Skeletal muscle satellite cell (primary cell): ENCODE measurements at regions not wholly inside any gene's neighbourhood (a gene's known extent, or its start where the extent isn't known, plus 50 kb on each side); places are given as distances from the start of the nearest gene placed in this dataset.
"Not testable (repeated sequence)": the region's sequence is repeated elsewhere in the genome, so short reads cannot be mapped to it uniquely, and the experiment has no call there.

Experiments
- H3K27me3 ChIP-seq: 2 replicates; pipeline ENCODE4 v1.7.0; 2013; ENCODE audit warnings: low read length; ENCODE audit not compliant: control insufficient read depth, insufficient read depth
- H3K36me3 ChIP-seq: 2 replicates; pipeline ENCODE4 v1.7.0; 2013; ENCODE audit warnings: mild to moderate bottlenecking, control low read depth, low read length; ENCODE audit not compliant: insufficient read depth
- H3K4me1 ChIP-seq: 2 replicates; pipeline ENCODE4 v1.7.0; 2013; ENCODE audit warnings: low read length; ENCODE audit not compliant: control insufficient read depth, insufficient read depth
- H3K4me2 ChIP-seq: 2 replicates; pipeline ENCODE4 v1.7.0; 2013; ENCODE audit warnings: mild to moderate bottlenecking, low read length
- H3K4me3 ChIP-seq: 2 replicates; pipeline ENCODE4 v1.7.0; 2013; ENCODE audit warnings: low read length
- H3K9ac ChIP-seq: 2 replicates; pipeline ENCODE4 v1.7.0; 2013; ENCODE audit warnings: mild to moderate bottlenecking, low read depth, low read length, moderate library complexity
- H3K9me3 ChIP-seq: replicated peaks from 2 replicates; pipeline ENCODE4 v1.7.0; 2013; ENCODE audit warnings: mild to moderate bottlenecking, control low read depth, low read length

DNA sequence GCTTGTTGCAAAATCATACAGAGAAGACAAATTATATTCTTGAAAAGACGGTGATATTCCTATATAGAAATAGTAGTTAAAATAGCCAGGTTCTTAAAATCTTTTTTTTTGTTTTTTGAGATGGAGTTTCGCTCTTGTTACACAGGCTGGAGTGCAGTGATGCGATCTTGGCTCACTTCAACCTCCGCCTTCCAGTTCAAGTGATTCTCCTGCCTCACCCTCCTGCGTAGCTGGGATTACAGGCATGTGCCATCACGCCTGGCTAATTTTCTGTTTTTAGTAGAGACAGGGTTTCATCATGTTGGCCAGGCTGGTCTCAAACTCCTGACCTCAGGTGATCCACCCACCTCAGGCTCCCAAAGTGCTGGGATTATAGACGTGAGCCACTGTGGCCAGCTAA, 257.9 kb upstream of the CELF2 start:
- H3K36me3 ChIP-seq, H3K4me3 ChIP-seq, H3K9ac ChIP-seq, H3K9me3 ChIP-seq, H3K4me2 ChIP-seq, H3K27me3 ChIP-seq, H3K4me1 ChIP-seq: not testable (repeated sequence)

DNA sequence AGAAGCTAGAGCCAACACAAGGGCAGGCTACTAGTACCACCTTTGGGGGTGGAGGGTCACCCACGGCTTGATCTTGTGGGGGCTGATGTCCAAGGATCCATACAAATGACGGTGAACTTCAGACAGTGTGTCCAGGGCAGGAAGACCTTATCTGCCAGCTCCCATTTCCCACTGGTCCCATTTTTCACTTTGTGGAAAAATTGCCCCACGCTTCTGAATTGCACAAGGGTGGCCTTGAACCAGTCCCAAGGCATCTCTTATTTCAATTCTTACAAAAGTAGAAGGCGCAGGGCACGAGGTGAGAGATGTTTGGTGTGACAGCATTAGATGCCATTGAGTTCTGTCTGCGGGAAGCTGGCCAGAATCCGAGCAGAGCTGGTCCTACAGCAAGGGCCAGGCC, 252.7 kb upstream of the CELF2 start:
- Histone ChIP-seq H3K4me2 (no peak overlapping the region), H3K4me3 (no peak overlapping the region), H3K4me1 (no peaks in the 10 kb centered on the region), H3K9ac (no peak overlapping the region), H3K36me3 (no peaks in the 10 kb centered on the region), H3K27me3 (no peaks in the 10 kb centered on the region), H3K9me3 (no peaks in the 10 kb centered on the region)

DNA sequence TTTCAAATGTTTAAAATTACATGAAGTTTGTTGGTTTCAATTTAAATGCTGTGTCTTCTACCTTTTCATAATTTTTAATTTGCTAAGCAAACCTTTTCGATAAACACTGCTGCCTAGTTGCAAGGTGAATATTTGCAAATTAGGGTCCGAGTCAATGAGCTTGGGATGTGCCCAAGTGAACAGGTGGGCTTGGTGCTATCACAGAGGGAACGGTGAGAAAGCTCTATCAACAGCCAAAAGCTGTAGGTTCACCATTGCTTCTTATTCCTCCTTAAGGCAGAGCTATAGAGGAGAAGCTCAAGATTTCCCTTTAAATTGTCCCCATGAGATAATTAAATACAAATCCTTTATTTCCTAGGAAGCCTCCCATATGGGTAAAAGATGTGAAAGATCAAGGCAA, 245.3 kb upstream of the CELF2 start:
- Histone ChIP-seq H3K9me3 (no peaks in the 10 kb centered on the region), H3K9ac (no peak overlapping the region), H3K4me2 (no peak overlapping the region), H3K27me3 (no peaks in the 10 kb centered on the region), H3K4me1 (no peaks in the 10 kb centered on the region), H3K36me3 (no peaks in the 10 kb centered on the region), H3K4me3 (no peak overlapping the region)

DNA sequence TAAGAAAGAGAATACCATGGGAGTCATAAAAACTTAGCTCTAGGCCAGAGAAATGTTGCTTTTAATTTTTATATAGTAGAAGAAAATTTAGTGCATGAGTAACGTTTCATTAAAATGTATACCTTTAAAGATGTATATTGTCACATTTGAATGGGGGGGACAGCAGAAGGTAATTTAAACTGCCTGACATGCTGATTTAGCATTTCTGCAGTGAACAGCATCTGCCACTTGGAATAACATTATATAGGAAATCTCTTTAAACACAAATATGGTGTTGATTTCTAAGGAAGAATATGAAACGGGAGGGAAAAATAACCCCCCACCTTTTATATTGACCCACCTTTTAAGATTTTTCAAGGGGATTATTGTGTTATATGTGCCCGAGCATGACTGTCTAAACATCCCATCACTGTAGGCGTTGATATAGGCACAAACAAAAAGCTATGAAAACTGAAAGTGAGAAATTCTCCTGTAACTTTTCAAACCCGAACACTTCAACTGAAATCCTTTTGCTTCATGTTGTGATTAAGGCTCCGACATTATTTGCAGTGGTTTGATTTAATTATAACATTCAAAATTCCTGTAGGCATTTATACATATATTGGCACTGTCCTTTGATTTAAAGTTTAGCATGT, 244.7 kb upstream of the CELF2 start:
- Histone ChIP-seq H3K36me3 (no peaks in the 10 kb centered on the region), H3K27me3 (no peaks in the 10 kb centered on the region), H3K9me3 (no peaks in the 10 kb centered on the region), H3K4me2 (no peak overlapping the region), H3K4me3 (no peak overlapping the region), H3K4me1 (no peaks in the 10 kb centered on the region), H3K9ac (no peak overlapping the region)

DNA sequence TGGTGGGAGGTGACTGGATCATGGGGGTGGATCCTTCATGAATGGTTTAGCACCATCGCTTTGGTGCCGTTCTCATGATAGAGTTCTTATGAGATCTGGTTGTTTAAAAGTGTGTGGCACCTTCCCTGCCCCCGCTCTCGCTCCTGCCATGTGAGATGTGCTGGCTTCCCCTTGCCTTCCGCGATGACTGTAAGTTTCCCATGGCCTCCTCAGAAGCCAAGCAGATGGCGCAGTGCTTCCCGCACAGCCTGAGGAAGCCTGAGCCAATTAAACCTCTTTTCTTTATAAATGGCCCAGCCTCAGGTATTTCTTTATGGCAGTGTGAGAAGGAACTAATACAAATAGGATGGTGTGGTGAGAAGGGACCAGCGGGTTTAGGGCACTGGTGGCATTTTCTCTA, 243.3 kb upstream of the CELF2 start:
- no peak overlapping the region for H3K4me3 ChIP-seq
- no peaks in the 10 kb centered on the region for H3K4me1 ChIP-seq
- H3K9ac ChIP-seq: no peak overlapping the region
- H3K9me3 ChIP-seq: no peaks in the 10 kb centered on the region
- H3K36me3 ChIP-seq: no peaks in the 10 kb centered on the region
- no peaks in the 10 kb centered on the region for H3K27me3 ChIP-seq
- no peak overlapping the region for H3K4me2 ChIP-seq

DNA sequence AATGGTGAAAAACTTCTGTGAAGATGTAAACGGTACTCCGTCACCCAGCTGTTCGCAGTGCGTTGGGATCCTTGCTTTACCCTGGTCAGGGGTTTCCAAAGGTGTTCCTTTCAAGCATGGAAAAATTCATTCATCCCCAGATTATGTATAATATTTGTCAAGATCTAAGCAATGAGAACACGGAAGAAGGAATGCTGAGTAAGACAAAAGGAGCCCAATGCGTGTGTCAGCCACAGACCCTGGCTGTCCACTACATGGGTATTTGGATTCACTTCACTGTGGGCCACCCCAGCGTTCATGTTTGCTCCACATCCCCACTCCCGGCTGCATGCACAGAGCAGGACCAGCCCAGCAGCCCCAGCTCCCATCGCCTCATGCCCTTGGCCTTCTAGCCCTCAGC, 241.3 kb upstream of the CELF2 start:
- H3K4me3 ChIP-seq: no peak overlapping the region

DNA sequence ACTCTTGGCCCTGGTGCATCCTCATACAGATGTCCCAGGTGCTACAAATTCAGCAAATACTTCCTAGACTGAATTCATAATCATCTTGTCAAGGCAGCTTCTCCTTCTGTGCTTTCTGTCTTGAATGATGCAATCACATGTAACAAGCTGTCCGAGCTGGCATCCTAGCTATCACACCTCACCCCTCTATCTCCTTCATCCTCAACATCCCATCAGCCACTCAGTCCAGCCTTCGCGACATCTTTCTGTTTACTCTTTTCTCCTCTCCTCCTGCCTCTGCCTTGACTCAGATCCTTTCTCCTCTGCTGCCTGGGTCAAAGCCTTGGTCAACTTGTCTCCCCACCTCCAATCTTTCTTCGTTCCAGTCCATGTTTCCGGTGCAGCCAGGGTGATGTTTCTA, 240.4 kb upstream of the CELF2 start:
- no peak overlapping the region for H3K4me2 ChIP-seq
- no peaks in the 10 kb centered on the region for H3K9me3 ChIP-seq
- no peaks in the 10 kb centered on the region for H3K27me3 ChIP-seq

More for the DNA sequence above, 241.3 kb upstream of the CELF2 start:
- H3K36me3 ChIP-seq: no peaks in the 10 kb centered on the region
- H3K9me3 ChIP-seq: no peaks in the 10 kb centered on the region
- H3K4me1 ChIP-seq: peaks cover 8% of the 10 kb centered on the region
- H3K9ac ChIP-seq: no peak overlapping the region
- no peak overlapping the region for H3K4me2 ChIP-seq
- H3K27me3 ChIP-seq: no peaks in the 10 kb centered on the region

DNA sequence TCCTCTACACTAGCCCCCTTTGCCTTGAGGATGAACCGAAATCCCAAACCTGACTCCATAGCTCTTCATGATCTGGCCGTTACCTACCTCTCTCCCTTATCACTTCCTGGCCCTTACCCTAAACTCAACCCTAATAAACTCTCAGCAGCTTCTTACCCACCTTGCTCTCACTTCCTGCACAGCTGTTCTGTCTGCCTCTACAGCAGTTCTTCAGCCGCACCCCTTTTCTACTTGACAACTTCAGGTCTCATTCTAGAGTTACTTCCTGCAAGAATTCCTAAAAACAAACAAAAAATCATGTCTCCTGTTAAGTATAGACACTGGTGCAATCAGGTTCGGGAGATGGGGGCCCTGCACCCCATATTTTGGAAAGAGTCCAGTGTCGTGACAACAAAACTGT, 239.9 kb upstream of the CELF2 start:
- Histone ChIP-seq H3K9me3 (peaks cover 2% of the 10 kb centered on the region), H3K4me3 (no peak overlapping the region), H3K9ac (no peak overlapping the region), H3K36me3 (no peaks in the 10 kb centered on the region), H3K4me2 (no peak overlapping the region), H3K4me1 (peaks cover 11% of the 10 kb centered on the region), H3K27me3 (no peaks in the 10 kb centered on the region)

More for the DNA sequence above, 240.4 kb upstream of the CELF2 start:
- no peak overlapping the region for H3K4me3 ChIP-seq
- H3K4me1 ChIP-seq: peaks cover 11% of the 10 kb centered on the region
- H3K9ac ChIP-seq: no peak overlapping the region
- no peaks in the 10 kb centered on the region for H3K36me3 ChIP-seq

DNA sequence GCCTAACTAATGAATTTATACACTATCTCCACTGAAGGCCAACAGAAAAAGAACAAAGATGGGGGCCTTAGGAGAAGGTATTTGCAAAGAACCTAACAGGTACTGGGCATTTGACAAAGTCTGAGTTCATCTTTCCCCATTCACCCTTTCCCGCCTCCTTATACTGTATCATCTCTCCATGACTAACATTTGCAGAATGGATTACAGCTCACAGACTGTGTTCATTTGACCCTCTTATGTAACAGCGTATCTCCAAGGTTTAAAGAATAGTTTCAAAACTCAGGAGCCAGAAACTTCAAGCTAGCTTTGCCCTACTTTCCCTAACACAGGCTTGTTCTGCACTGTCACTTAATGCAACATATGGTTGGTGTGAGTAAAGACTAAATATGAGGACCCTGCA, 238.7 kb upstream of the CELF2 start:
- H3K4me2 ChIP-seq: no peak overlapping the region
- peaks cover 11% of the 10 kb centered on the region for H3K4me1 ChIP-seq
- no peak overlapping the region for H3K9ac ChIP-seq
- no peaks in the 10 kb centered on the region for H3K36me3 ChIP-seq
- no peak overlapping the region for H3K4me3 ChIP-seq
- H3K9me3 ChIP-seq: peaks cover 2% of the 10 kb centered on the region
- H3K27me3 ChIP-seq: no peaks in the 10 kb centered on the region

DNA sequence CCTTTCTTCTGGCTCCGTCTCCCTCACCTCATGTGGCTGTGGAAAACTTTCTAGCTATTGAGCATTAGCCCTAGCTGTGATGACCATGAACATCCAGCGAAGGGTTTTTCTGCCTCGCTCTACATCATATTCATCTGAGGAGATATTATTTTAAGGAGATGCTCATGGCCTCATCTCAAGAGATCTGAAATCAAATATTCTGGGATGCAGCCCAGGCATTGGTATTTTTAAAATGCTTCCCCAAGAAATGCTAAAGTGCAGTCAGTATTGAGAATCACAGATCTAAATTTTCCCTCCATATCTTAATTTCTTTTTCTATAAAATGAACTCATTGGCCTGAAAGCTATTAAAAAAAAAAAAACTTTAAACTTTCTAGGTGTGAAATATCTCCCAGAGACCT, 238.2 kb upstream of the CELF2 start:
- H3K4me1 ChIP-seq: peaks cover 11% of the 10 kb centered on the region
- H3K9me3 ChIP-seq: peaks cover 2% of the 10 kb centered on the region
- H3K4me2 ChIP-seq: no peak overlapping the region
- H3K9ac ChIP-seq: no peak overlapping the region
- H3K4me3 ChIP-seq: no peak overlapping the region
- H3K27me3 ChIP-seq: no peaks in the 10 kb centered on the region
- H3K36me3 ChIP-seq: no peaks in the 10 kb centered on the region

DNA sequence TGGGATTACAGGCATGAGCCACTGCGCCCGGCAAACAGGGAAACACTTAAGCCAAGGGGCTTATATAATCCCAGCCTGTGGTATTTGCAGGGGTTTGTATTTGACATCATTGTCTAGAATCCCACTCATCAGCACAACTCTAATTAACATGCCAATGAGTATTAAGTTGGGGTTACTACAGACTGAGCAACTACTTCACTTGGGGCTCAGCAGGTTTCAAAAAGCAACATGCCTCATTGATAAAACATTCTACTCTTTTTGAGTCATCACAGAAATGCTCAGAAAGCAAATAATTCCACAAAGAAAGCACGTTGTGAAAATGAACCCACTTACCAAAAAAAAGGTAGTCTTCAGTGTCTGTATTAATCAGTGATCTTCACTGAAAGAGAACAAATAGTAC, 236.9 kb upstream of the CELF2 start:
- H3K9me3 ChIP-seq: peaks cover 2% of the 10 kb centered on the region
- H3K9ac ChIP-seq: peak overlapping the region; percentile 24
- H3K36me3 ChIP-seq: no peaks in the 10 kb centered on the region
- H3K27me3 ChIP-seq: no peaks in the 10 kb centered on the region
- peaks cover 20% of the 10 kb centered on the region for H3K4me1 ChIP-seq
- no peak overlapping the region for H3K4me2 ChIP-seq
- H3K4me3 ChIP-seq: no peak overlapping the region

DNA sequence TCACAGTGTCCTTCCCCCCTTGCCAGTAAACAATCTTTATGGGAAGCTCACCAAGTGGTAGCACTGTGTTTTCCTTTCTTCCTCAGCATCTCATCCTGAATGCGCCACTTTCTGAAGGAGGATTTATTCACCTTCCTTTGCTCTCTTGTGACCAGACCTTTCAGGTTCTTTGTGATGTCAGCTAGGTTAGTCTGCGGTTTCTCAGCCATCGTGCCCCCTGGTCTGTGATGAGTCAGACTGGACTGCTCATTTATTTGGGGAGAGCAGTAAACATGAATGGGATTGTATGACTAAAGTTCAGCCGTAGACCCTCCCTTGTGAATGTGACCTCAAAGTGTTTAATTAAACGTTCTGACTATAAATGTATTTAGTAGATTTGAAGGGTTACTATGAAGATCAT, 235.1 kb upstream of the CELF2 start:
- no peak overlapping the region for H3K9ac ChIP-seq
- no peaks in the 10 kb centered on the region for H3K36me3 ChIP-seq
- no peak overlapping the region for H3K4me2 ChIP-seq
- peaks cover 2% of the 10 kb centered on the region for H3K9me3 ChIP-seq
- no peak overlapping the region for H3K4me3 ChIP-seq
- peaks cover 38% of the 10 kb centered on the region for H3K4me1 ChIP-seq
- H3K27me3 ChIP-seq: no peaks in the 10 kb centered on the region
